NCI-H187 treated with DMSO at 0.1 percent for 48 hours (cell line): ENCODE measurements at regions not wholly inside any gene's neighbourhood (a gene's known extent, or its start where the extent isn't known, plus 50 kb on each side); places are given as distances from the start of the nearest gene placed in this dataset.

Experiments used
- DNase-seq: peaks from one replicate; lab custom pipeline; 2025; lab: John Stamatoyannopoulos, UW

DNA sequence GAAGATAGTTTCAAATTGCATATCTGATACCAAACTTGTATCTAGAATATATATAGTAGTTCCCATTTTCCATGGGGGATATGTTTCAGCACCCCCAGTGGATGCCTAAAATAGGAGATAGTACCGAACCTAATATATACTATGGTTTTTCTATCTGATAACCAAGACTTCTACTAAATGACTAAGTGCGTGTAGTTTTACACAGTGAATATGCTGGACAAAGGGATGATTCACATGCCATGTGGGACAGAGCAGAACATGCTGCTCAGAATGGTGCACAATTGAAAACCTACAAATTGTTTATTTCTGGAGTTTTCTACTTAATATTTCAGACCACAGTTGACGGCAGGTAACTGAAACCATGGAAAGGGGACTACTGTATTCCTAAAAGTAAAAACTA, 73.4 kb upstream of the TP63 start:
- DNase-seq = no peak

- DNase-seq = no peak
Measured at GRCh38 chr3:189561256-189561655, 69.9 kb upstream of the TP63 start.

DNA sequence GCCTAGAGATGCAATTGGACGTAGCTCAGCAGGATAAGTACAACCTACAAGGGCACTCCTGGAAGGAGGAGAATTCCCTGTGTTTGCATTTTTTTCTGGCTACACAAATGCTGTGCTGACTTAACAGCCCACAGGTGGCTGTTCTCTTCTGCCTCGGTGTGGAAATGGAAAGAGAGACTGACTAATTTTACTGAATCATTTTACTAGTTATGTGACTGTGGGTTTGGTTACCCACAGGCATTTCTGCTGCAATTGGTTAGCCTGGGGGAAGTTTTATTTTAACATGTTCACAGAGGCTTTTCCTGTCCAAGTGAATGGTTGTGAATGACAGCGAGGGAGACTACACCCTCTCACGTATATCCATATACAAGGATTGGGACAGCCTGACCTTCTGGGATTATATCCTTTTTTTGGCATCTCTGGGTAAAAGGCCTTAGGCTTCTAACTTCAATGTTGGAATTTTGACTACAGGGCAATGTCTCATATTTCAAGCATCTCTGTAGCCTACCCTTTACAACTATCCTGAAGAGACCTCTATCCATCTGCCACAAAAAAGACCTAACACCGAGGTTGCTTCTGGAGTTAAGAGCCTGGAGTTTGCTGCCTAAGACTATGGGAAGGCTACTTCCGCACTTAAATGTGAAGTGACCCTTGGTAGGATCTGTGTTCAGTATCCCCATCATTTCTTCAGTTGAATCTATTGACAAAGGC, 67.2 kb upstream of the TP63 start:
- DNase-seq = no peak

DNA sequence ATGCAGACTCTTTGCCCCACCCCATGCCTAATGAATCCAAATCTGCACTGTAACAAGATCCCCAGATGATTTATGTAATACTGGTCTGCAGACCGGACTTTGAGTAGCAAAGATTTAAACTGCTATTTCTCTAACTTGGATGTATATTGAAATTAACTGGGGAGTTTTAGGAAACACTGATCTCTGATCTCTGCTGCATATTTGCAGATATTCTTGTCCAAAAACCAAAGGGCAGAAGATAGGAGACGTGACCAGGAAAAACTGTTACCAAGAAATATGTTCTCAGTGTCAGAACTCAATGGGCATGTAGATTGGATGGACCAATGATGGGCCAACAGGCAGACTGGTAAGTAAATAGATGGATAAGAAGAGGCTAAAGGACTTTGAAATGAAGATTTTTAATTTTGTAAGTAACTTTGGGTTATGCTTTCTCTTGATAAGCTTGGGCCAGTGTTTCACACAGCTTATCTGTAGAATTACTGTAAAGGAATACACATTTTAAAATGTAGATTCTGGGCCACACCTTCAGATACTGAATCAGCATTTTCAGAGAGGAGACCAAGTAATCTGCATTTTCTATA, 64.5 kb upstream of the TP63 start:
- no peak for DNase-seq

GRCh38 chr3:189567322-189567721, 63.9 kb upstream of the TP63 start:
- DNase-seq = no peak

DNA sequence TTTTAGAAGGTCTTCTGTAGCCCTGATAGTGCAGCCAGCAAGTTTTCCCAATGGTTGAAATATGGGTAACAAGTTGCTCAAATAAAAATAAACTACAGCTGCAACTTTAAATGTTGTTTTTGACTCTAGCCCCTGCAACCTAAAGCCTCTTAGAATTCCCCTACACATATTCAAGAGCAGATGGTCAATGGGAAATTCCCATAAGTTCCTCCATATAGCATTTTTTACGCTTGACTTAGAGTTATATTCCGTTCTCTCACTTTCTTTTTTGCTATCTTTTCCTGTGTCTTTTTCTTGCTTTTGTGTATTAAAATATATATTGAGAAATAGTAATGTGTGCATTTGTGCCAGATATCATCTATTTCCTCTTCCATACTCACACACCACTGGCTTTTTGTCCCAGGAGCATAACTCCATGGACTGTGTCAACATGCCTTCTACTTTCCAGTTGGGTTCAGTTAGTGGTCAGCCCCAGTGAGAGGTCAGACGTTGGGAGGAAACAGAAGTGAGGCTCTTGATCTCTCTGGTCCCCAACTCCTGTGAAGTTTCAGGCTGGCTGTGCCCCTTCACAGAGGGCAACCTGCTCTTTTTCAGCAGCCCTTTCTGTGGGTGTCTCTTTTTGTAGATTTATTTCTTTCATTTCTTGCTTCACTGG, 63.3 kb upstream of the TP63 start:
- DNase-seq = no peak

GRCh38 chr3:189568961-189569360, 62.2 kb upstream of the TP63 start:
- DNase-seq = no peak

DNA sequence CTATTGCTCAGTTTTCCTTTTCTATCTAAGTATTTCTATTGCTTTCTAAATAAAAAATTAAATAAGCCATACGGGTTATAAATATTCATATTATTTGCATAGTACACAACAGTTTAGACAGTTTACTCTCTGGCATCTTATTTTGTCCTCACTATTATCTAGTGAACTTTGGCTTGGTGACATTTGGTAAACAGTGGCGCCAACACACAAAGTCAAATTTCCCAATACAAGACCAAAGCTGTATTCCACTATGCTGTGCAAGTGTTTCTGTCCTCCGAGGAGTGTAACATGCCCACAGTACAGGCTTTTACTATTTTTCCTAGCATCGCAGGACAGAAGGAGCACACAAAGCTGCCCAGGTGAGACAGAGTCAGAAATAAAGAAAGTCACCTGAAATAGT, 61.7 kb upstream of the TP63 start:
- DNase-seq = no peak

DNA sequence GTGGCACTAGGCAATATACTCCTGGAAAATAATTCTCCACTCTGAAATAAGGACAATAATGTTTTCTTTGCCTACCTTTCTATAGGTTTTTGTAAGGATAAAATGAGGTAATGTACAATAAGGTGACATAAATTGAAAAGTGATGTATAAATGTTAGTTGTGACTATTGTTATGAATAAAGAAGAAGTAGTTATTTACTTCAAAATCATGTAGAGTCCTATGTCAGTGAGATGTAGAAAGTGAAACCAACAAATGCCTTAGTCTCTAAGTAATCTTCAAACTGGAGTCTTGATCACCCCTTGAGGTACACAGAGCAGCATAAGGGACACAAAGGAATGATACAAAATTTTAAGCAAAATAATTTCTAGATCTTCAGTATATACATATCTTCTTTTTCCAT, 60.3 kb upstream of the TP63 start:
- DNase-seq = no peak

- no peak for DNase-seq
Measured at GRCh38 chr3:189572249-189572648, 58.9 kb upstream of the TP63 start.

GRCh38 chr3:189573004-189573403, 58.2 kb upstream of the TP63 start:
- no peak for DNase-seq

DNA sequence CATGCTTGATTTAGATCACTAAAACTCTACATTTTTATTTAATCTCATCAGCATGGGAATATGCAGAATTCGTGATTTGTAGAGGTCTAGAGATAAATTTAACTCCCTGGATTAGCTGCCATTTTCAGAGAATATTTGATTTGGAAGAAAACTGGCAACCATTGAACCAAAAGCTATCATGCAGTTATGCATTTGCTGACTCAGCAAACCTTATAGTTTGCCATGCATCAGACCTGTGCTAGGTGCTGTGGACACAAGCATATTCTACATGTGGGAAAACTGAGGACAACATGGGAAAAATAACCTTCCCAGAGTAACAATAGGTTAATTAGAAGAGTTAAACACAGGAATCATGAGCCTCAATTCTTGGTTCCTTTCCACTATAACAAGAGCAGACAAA, 54.7 kb upstream of the TP63 start:
- no peak for DNase-seq

DNA sequence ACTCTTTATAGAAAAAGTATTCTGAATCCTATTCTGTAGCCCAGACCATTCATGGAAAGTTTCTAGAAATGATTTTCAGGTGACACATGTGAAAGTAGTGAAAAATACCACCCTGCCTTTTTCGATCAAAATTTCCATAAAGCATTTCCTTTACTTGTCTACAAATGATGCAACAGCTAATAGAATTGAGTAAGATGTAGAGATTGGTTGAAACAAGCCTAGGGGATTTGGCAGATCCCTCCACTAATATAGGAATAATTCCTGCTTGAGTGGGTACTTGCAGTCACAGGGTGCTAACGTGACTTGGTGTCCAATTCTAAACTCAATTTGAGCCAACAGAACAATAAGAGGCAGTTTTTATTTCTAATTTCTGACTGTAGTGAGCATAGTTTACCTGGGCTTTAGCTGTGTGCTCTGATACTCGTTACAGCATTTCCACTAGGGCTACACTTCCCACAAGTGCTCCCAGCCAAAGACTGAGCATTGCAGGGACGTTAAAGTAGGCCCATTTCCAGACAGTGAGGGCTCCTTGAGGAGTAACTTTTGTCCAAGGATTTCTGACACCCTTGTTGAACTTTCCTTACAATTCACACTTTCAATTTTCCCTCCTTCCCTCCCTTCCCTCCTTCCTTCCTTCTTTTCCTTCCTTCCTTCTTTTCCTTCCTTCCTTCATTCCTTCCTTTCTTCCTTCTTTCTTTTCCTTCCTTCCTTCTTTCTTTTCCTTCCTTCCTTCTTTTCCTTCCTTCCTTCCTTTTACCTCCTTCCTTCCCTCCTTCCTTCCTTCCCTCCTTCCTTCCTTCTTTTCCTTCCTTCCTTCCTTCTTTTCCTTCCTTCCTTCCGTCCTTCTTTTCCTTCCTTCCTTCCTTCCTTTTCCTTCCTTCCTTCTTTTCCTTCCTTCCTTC, 53.9 kb upstream of the TP63 start:
- DNase-seq = no peak

- no peak for DNase-seq
Measured at GRCh38 chr3:189580190-189580589, 51.0 kb upstream of the TP63 start.
